BLaER1 (cell line): ENCODE measurements at regions not wholly inside any gene's neighbourhood (a gene's known extent, or its start where the extent isn't known, plus 50 kb on each side); places are given as distances from the start of the nearest gene placed in this dataset.
"Not testable (repeated sequence)": the region's sequence is repeated elsewhere in the genome, so short reads cannot be mapped to it uniquely, and the experiment has no call there.

Experiments
- H3K27ac ChIP-seq: shearing (Covaris generic); formaldehyde crosslinking; 2 replicates; pipeline ENCODE4 v1.8.1; 2022
- H3K27me3 ChIP-seq: shearing (Covaris generic); formaldehyde crosslinking; 2 replicates; pipeline ENCODE4 v1.8.1; 2022
- H3K36me3 ChIP-seq: shearing (Covaris generic); formaldehyde crosslinking; 2 replicates; pipeline ENCODE4 v1.8.1; 2022
- H3K4me1 ChIP-seq: shearing (Covaris generic); formaldehyde crosslinking; 2 replicates; pipeline ENCODE4 v1.8.1; 2022
- H3K4me2 ChIP-seq: shearing (Covaris generic); formaldehyde crosslinking; 2 replicates; pipeline ENCODE4 v1.8.1; 2022
- H3K4me3 ChIP-seq: shearing (Covaris generic); formaldehyde crosslinking; 2 replicates; pipeline ENCODE4 v1.8.1; 2022
- H3K9ac ChIP-seq: shearing (Covaris generic); formaldehyde crosslinking; 2 replicates; pipeline ENCODE4 v1.8.1; 2022
- H3K9me3 ChIP-seq: shearing (Covaris generic); formaldehyde crosslinking; 2 replicates; pipeline ENCODE4 v1.8.1; 2022
- H4K20me1 ChIP-seq: shearing (Covaris generic); formaldehyde crosslinking; 2 replicates; pipeline ENCODE4 v1.8.1; 2022
- Cebpa-rat ChIP-seq: shearing (Covaris generic); IDR thresholded peaks from 2 replicates; pipeline ENCODE4 v1.8.1; 2022

- Histone ChIP-seq H3K4me1 (peaks cover 76% of the 10 kb centered on the region), H3K27ac (peak overlapping the region; percentile 42), H3K4me3 (peak overlapping the region; percentile 39; the same call in 1 of the 2 replicates), H3K9ac (peak overlapping the region; percentile 20; the same call in 1 of the 2 replicates), H3K27me3 (no peaks in the 10 kb centered on the region), H3K4me2 (peak overlapping the region; percentile 87), H3K9me3 (no peaks in the 10 kb centered on the region), H3K36me3 (no peaks in the 10 kb centered on the region), H4K20me1 (no peaks in the 10 kb centered on the region)
- TF ChIP-seq Cebpa-rat = no peak
Measured at GRCh38 chr14:77985211-77985615, 185.0 kb upstream of the NRXN3 start.

- Histone ChIP-seq H3K27ac (no peak overlapping the region), H3K27me3 (no peaks in the 10 kb centered on the region), H3K4me3 (no peak overlapping the region), H3K4me1 (peaks cover 71% of the 10 kb centered on the region), H3K36me3 (no peaks in the 10 kb centered on the region), H3K4me2 (no peak overlapping the region), H3K9ac (no peak overlapping the region), H3K9me3 (no peaks in the 10 kb centered on the region), H4K20me1 (no peaks in the 10 kb centered on the region)
- TF ChIP-seq Cebpa-rat = no peak
Measured at GRCh38 chr14:77986773-77987172, 183.4 kb upstream of the NRXN3 start.

- Histone ChIP-seq H3K9me3 (no peaks in the 10 kb centered on the region), H3K9ac (no peak overlapping the region), H3K27me3 (no peaks in the 10 kb centered on the region), H3K27ac (no peak overlapping the region), H3K36me3 (no peaks in the 10 kb centered on the region), H3K4me2 (no peak overlapping the region), H3K4me1 (peaks cover 56% of the 10 kb centered on the region), H4K20me1 (no peaks in the 10 kb centered on the region), H3K4me3 (no peak overlapping the region)
- TF ChIP-seq Cebpa-rat = no peak
Measured at GRCh38 chr14:77988096-77988870, 181.9 kb upstream of the NRXN3 start.

GRCh38 chr14:77988970-77989369, 181.2 kb upstream of the NRXN3 start:
- no peaks in the 10 kb centered on the region for H3K27me3 ChIP-seq
- no peaks in the 10 kb centered on the region for H3K9me3 ChIP-seq
- H3K9ac ChIP-seq = no peak overlapping the region
- peak overlapping the region; percentile 42 for H3K4me2 ChIP-seq
- no peaks in the 10 kb centered on the region for H3K36me3 ChIP-seq
- peaks cover 49% of the 10 kb centered on the region for H3K4me1 ChIP-seq
- TF ChIP-seq Cebpa-rat = no peak
- no peak overlapping the region for H3K27ac ChIP-seq
- H4K20me1 ChIP-seq = no peaks in the 10 kb centered on the region
- no peak overlapping the region for H3K4me3 ChIP-seq

- H3K4me2 ChIP-seq = peak overlapping the region; percentile 42
- H3K36me3 ChIP-seq = no peaks in the 10 kb centered on the region
- no peak for TF ChIP-seq Cebpa-rat
Measured at GRCh38 chr14:77989441-77989991, 180.7 kb upstream of the NRXN3 start.

GRCh38 chr14:77990337-77990736, 179.8 kb upstream of the NRXN3 start:
- no peak for TF ChIP-seq Cebpa-rat
- H3K9me3 ChIP-seq = 0 out of 2 replicates have a peak, but pooled peaks cover 6% of the 10 kb centered on the region
- no peak overlapping the region for H3K4me3 ChIP-seq
- no peaks in the 10 kb centered on the region for H3K27me3 ChIP-seq
- no peak overlapping the region for H3K4me2 ChIP-seq
- no peak overlapping the region for H3K9ac ChIP-seq
- no peaks in the 10 kb centered on the region for H4K20me1 ChIP-seq
- H3K27ac ChIP-seq = no peak overlapping the region
- no peaks in the 10 kb centered on the region for H3K36me3 ChIP-seq
- H3K4me1 ChIP-seq = peaks cover 36% of the 10 kb centered on the region

More at GRCh38 chr14:77989441-77989991, 180.7 kb upstream of the NRXN3 start:
- H3K27ac ChIP-seq = no peak overlapping the region; the same call in 1 of the 2 replicates
- no peaks in the 10 kb centered on the region for H3K27me3 ChIP-seq
- H4K20me1 ChIP-seq = no peaks in the 10 kb centered on the region
- H3K9ac ChIP-seq = no peak overlapping the region
- no peak overlapping the region for H3K4me3 ChIP-seq
- peaks cover 44% of the 10 kb centered on the region for H3K4me1 ChIP-seq
- 0 out of 2 replicates have a peak, but pooled peaks cover 3% of the 10 kb centered on the region for H3K9me3 ChIP-seq

GRCh38 chr14:77991128-77991772, 178.9 kb upstream of the NRXN3 start:
- Histone ChIP-seq H4K20me1 (no peaks in the 10 kb centered on the region), H3K4me1 (peaks cover 27% of the 10 kb centered on the region), H3K36me3 (no peaks in the 10 kb centered on the region), H3K27ac (no peak overlapping the region), H3K27me3 (no peaks in the 10 kb centered on the region), H3K4me3 (no peak overlapping the region), H3K9ac (no peak overlapping the region), H3K4me2 (no peak overlapping the region), H3K9me3 (0 out of 2 replicates have a peak, but pooled peaks cover 6% of the 10 kb centered on the region)
- TF ChIP-seq Cebpa-rat = no peak

GRCh38 chr14:78005325-78005724, 164.8 kb upstream of the NRXN3 start:
- no peaks in the 10 kb centered on the region for H3K4me1 ChIP-seq
- H3K27me3 ChIP-seq = no peaks in the 10 kb centered on the region
- H3K9ac ChIP-seq = no peak overlapping the region
- H3K27ac ChIP-seq = no peak overlapping the region
- H3K36me3 ChIP-seq = no peaks in the 10 kb centered on the region
- no peak overlapping the region for H3K4me2 ChIP-seq
- no peaks in the 10 kb centered on the region for H4K20me1 ChIP-seq
- H3K4me3 ChIP-seq = no peak overlapping the region
- no peak for TF ChIP-seq Cebpa-rat
- H3K9me3 ChIP-seq = peaks cover 46% of the 10 kb centered on the region

- Histone ChIP-seq H3K4me1 (no peaks in the 10 kb centered on the region), H3K4me2 (no peak overlapping the region), H3K27ac (no peak overlapping the region), H3K4me3 (no peak overlapping the region), H3K36me3 (no peaks in the 10 kb centered on the region), H4K20me1 (no peaks in the 10 kb centered on the region), H3K9ac (no peak overlapping the region), H3K27me3 (no peaks in the 10 kb centered on the region), H3K9me3 (peaks cover 28% of the 10 kb centered on the region)
- no peak for TF ChIP-seq Cebpa-rat
Measured at GRCh38 chr14:78007160-78007559, 163.0 kb upstream of the NRXN3 start.

GRCh38 chr14:78010688-78011087, 159.5 kb upstream of the NRXN3 start:
- no peaks in the 10 kb centered on the region for H3K4me1 ChIP-seq
- no peak for TF ChIP-seq Cebpa-rat
- H3K36me3 ChIP-seq = no peaks in the 10 kb centered on the region
- H4K20me1 ChIP-seq = no peaks in the 10 kb centered on the region
- H3K9ac ChIP-seq = no peak overlapping the region
- H3K27me3 ChIP-seq = no peaks in the 10 kb centered on the region
- peaks cover 5% of the 10 kb centered on the region; the same call in 1 of the 2 replicates for H3K9me3 ChIP-seq
- H3K27ac ChIP-seq = no peak overlapping the region
- no peak overlapping the region for H3K4me3 ChIP-seq
- no peak overlapping the region for H3K4me2 ChIP-seq

GRCh38 chr14:78013911-78014310, 156.3 kb upstream of the NRXN3 start:
- not testable (repeated sequence) for H4K20me1 ChIP-seq, H3K27ac ChIP-seq, H3K4me3 ChIP-seq, H3K9ac ChIP-seq, H3K27me3 ChIP-seq, H3K36me3 ChIP-seq, H3K9me3 ChIP-seq, H3K4me2 ChIP-seq, H3K4me1 ChIP-seq
